ENCODE measurements at regions not wholly inside any gene's neighbourhood (a gene's known extent, or its start where the extent isn't known, plus 50 kb on each side); places are given as distances from the start of the nearest gene placed in this dataset.

GRCh38 chr2:149902081-149902480 lies 314.5 kb upstream of the MMADHC start:
- Histone ChIP-seq H3K27ac (ENCODE audit: control insufficient read depth, insufficient read depth, low read length) (no peak overlapping the region), H3K4me1 (ENCODE audit: control insufficient read depth, extremely low read depth, insufficient read depth, low read length) (no peaks in the 10 kb centered on the region), H3K4me3 (ENCODE audit: control insufficient read depth in 2 of 3, extremely low read depth in 1 of 3, insufficient read depth in 2 of 3, low read depth in 1 of 3, low read length in 3 of 3) (no peak overlapping the region), H3K27me3 (ENCODE audit: control insufficient read depth, extremely low read depth, insufficient read depth, low read length) (no peaks in the 10 kb centered on the region), H3K4me2 (ENCODE audit: control insufficient read depth, extremely low read depth, insufficient read depth, low read depth, low read length) (no peak overlapping the region), H4K20me1 (ENCODE audit: control insufficient read depth, extremely low read depth, insufficient read depth, low read length) (no peaks in the 10 kb centered on the region), H3K9me1 (ENCODE audit: control insufficient read depth, extremely low read depth, insufficient read depth, low read length) (no peaks in the 10 kb centered on the region), H3K36me3 (ENCODE audit: control insufficient read depth in 2 of 2, extremely low read depth in 1 of 2, insufficient read depth in 2 of 2, low read length in 2 of 2) (no peaks in the 10 kb centered on the region), H3K79me2 (ENCODE audit: control insufficient read depth, insufficient read depth, low read length) (no peaks in the 10 kb centered on the region), H3K9ac (ENCODE audit: control insufficient read depth, extremely low read depth, insufficient read depth, low read length) (no peak overlapping the region), H3K9me3 (ENCODE audit: control insufficient read depth, low read depth, low read length) (no peaks in the 10 kb centered on the region), H2AFZ (ENCODE audit: control insufficient read depth, low read length) (no peak overlapping the region)
- no peak for DNase-seq (ENCODE audit: low read depth, low spot score)
- dilution Hi-C loops (cut with MboI; ENCODE audit: extremely low pct_ligation_motif_present, low sequenced_read_pairs), result no loop called here
- TF ChIP-seq EZH2 (IDR thresholded peaks at IDR 0.05; ENCODE audit: low read length), result no peak
- TF ChIP-seq, protein P1, sequence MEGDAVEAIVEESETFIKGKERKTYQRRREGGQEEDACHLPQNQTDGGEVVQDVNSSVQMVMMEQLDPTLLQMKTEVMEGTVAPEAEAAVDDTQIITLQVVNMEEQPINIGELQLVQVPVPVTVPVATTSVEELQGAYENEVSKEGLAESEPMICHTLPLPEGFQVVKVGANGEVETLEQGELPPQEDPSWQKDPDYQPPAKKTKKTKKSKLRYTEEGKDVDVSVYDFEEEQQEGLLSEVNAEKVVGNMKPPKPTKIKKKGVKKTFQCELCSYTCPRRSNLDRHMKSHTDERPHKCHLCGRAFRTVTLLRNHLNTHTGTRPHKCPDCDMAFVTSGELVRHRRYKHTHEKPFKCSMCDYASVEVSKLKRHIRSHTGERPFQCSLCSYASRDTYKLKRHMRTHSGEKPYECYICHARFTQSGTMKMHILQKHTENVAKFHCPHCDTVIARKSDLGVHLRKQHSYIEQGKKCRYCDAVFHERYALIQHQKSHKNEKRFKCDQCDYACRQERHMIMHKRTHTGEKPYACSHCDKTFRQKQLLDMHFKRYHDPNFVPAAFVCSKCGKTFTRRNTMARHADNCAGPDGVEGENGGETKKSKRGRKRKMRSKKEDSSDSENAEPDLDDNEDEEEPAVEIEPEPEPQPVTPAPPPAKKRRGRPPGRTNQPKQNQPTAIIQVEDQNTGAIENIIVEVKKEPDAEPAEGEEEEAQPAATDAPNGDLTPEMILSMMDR (optimal IDR thresholded peaks at IDR 0.05 in 1 of 3, IDR thresholded peaks at IDR 0.05 in 1 of 3, conservative IDR thresholded peaks at IDR 0.05 in 1 of 3; ENCODE audit: extremely low read depth in 1 of 3, insufficient read depth in 2 of 3, low read length in 3 of 3), result no peak
- no peak for FAIRE-seq

DNA sequence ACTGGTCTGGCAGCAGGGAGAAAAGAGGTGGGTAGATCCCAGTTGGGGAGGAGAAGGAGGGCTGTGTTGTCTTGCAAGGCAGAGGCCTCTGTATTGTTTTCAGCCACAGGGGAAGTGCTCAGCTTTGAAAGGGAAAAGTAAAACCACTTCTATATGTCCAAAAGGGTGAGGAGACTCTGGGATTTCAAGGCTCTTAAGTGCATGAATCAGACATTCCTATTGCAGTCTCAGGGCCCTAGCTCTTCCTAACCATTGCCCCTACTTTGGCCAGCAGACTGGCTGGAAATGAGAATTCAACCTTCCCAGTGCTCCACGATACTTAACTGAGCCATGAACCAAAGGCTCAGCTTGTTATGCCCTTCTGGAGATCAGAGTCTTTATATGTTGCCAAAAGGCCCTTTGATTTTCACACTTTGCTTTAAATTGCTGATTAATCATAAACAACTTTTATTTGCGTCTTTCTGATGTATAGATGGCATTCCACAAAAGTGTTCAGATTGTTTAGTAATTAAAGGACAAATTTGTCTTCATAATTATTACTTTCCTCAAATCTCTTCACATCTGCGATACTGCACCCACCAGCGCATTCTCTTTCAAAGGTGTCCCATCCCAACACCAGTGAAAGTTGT lies 313.8 kb upstream of the MMADHC start:
- H3K9me3 ChIP-seq (ENCODE audit: control insufficient read depth, low read depth, low read length), result no peaks in the 10 kb centered on the region
- H3K27ac ChIP-seq (ENCODE audit: control insufficient read depth, insufficient read depth, low read length), result no peak overlapping the region
- H3K79me2 ChIP-seq (ENCODE audit: control insufficient read depth, insufficient read depth, low read length), result no peaks in the 10 kb centered on the region
- no peak overlapping the region for H3K4me2 ChIP-seq (ENCODE audit: control insufficient read depth, extremely low read depth, insufficient read depth, low read depth, low read length)
- H3K4me1 ChIP-seq (ENCODE audit: control insufficient read depth, extremely low read depth, insufficient read depth, low read length), result no peaks in the 10 kb centered on the region
- DNase-seq (ENCODE audit: low read depth, low spot score) (no peak), FAIRE-seq (no peak)
- no peak for TF ChIP-seq EZH2 (IDR thresholded peaks at IDR 0.05; ENCODE audit: low read length)
- TF ChIP-seq, protein P1 (optimal IDR thresholded peaks at IDR 0.05 in 1 of 3, IDR thresholded peaks at IDR 0.05 in 1 of 3, conservative IDR thresholded peaks at IDR 0.05 in 1 of 3; ENCODE audit: extremely low read depth in 1 of 3, insufficient read depth in 2 of 3, low read length in 3 of 3), result no peak
- H3K27me3 ChIP-seq (ENCODE audit: control insufficient read depth, extremely low read depth, insufficient read depth, low read length), result peaks cover 3% of the 10 kb centered on the region
- dilution Hi-C loops (cut with MboI; ENCODE audit: extremely low pct_ligation_motif_present, low sequenced_read_pairs), result no loop called here
- H3K36me3 ChIP-seq (ENCODE audit: control insufficient read depth in 2 of 2, extremely low read depth in 1 of 2, insufficient read depth in 2 of 2, low read length in 2 of 2), result no peaks in the 10 kb centered on the region
- no peak overlapping the region for H3K9ac ChIP-seq (ENCODE audit: control insufficient read depth, extremely low read depth, insufficient read depth, low read length)
- H3K9me1 ChIP-seq (ENCODE audit: control insufficient read depth, extremely low read depth, insufficient read depth, low read length), result no peaks in the 10 kb centered on the region
- no peaks in the 10 kb centered on the region for H4K20me1 ChIP-seq (ENCODE audit: control insufficient read depth, extremely low read depth, insufficient read depth, low read length)
- no peak overlapping the region for H3K4me3 ChIP-seq (ENCODE audit: control insufficient read depth in 2 of 3, extremely low read depth in 1 of 3, insufficient read depth in 2 of 3, low read depth in 1 of 3, low read length in 3 of 3)
- no peak overlapping the region for H2AFZ ChIP-seq (ENCODE audit: control insufficient read depth, low read length)

Data from keratinocyte (primary cell).